HCT116 (cell line): ENCODE measurements at regions not wholly inside any gene's neighbourhood (a gene's known extent, or its start where the extent isn't known, plus 50 kb on each side); places are given as distances from the start of the nearest gene placed in this dataset.

Experiments used
- ATAC-seq: fragments of 200-7000 bp; cut with Tn5 transposase; 2 replicates; pipeline ENCODE4 v1.9.1; 2020; ENCODE audit warnings: mild to moderate bottlenecking, moderate library complexity
- BruUV-seq: library from RNA; stranded (reverse); fragments of 400-500 nt; replicated peaks from 2 replicates; lab custom pipeline; 2021; lab: Mats Ljungman, UMichigan
- CTCF ChIA-PET: fragments of 300-600 bp; sonication (Branson Sonifier 250); formaldehyde crosslinking; loops from one replicate; lab custom pipeline; 2021; ENCODE audit warnings: antibody characterized with exemption; lab: Charles Lee
- POLR2A ChIA-PET: fragments of 300-600, 350-600 bp; sonication (Branson Sonifier 250); formaldehyde crosslinking; loops from one replicate; lab custom pipeline; 2021; ENCODE audit warnings: antibody characterized with exemption; lab: Charles Lee
- RAD21 ChIA-PET, 2 experiments: fragments of 300-600 bp; sonication (Branson Sonifier 250); formaldehyde crosslinking; loops; one replicate each; lab custom pipeline; 2023; ENCODE audit warnings: low total read pairs in 2 of 2; ENCODE audit not compliant: uncharacterized antibody in 2 of 2, unreplicated experiment in 2 of 2, low non-redundant PET in 1 of 2; lab: Charles Lee
- DNase-seq: peaks from one replicate; pipeline ENCODE4 v3.0.0-alpha.2; 2010; ENCODE audit warnings: low read depth, low spot score
- H2AFZ ChIP-seq: fragments of 200-600 bp; shearing (Covaris generic), sonication (generic); 2 replicates; pipeline ENCODE4 v1.6.1; 2017; ENCODE audit warnings: low read depth, mixed run types, mixed read lengths, antibody characterized with exemption, low read length; ENCODE audit not compliant: poor library complexity, severe bottlenecking
- H3K27ac ChIP-seq: 2 replicates; pipeline ENCODE4 v1.5.1; 2012; ENCODE audit warnings: low read depth, low read length
- H3K27me3 ChIP-seq: fragments of 200-600 bp; sonication (generic); 2 replicates; pipeline ENCODE4 v1.6.1; 2016; ENCODE audit warnings: mixed run types, low read length, mixed read lengths; ENCODE audit not compliant: insufficient read depth
- H3K36me3 ChIP-seq, 2 experiments: fragments of 200-500 bp in 1 of 2; fragments of 200-600 bp in 1 of 2; sonication (Bioruptor generic) in 1 of 2; sonication (generic) in 1 of 2; 2 replicates each; pipeline versions ENCODE4 v1.5.1 to v1.6.1; 2014 to 2016; ENCODE audit warnings: low read length in 2 of 2, inconsistent platforms in 1 of 2, mixed read lengths in 1 of 2, mixed run types in 1 of 2; ENCODE audit not compliant: insufficient read depth in 2 of 2, control insufficient read depth in 1 of 2
- H3K4me1 ChIP-seq, 2 experiments: fragments of 200-600 bp in 1 of 2; sonication (generic) in 1 of 2; 2 replicates each; pipeline versions ENCODE4 v1.5.1 to v1.6.1; 2012 to 2017; ENCODE audit warnings: low read length in 2 of 2, inconsistent platforms in 1 of 2, mild to moderate bottlenecking in 1 of 2, mixed read lengths in 1 of 2, mixed run types in 1 of 2, moderate library complexity in 1 of 2; ENCODE audit not compliant: insufficient read depth in 2 of 2, control insufficient read depth in 1 of 2
- H3K4me2 ChIP-seq: fragments of 200-600 bp; sonication (generic); 2 replicates; pipeline ENCODE4 v1.6.1; 2017; ENCODE audit warnings: mixed run types, low read length, mixed read lengths
- H3K4me3 ChIP-seq, 2 experiments: fragments of 200-600 bp in 1 of 2; sonication (generic) in 1 of 2; replicated peaks in 1 of 2; 2 replicates each; pipeline ENCODE4 v1.5.1; 2011 to 2016; ENCODE audit warnings: low read length in 2 of 2, control low read depth in 1 of 2, low read depth in 1 of 2, mild to moderate bottlenecking in 1 of 2, mixed read lengths in 1 of 2, mixed run types in 1 of 2
- H3K79me2 ChIP-seq: fragments of 200-600 bp; sonication (generic); 2 replicates; pipeline ENCODE4 v1.6.1; 2017; ENCODE audit warnings: mild to moderate bottlenecking, mixed run types, low read length, moderate library complexity, mixed read lengths; ENCODE audit not compliant: insufficient read depth
- H3K9ac ChIP-seq: fragments of 200-600 bp; sonication (generic); 2 replicates; pipeline ENCODE4 v1.6.1; 2016; ENCODE audit warnings: low read length, mixed read lengths
- H3K9me2 ChIP-seq: fragments of 200-600 bp; sonication (generic), shearing (Covaris generic); 2 replicates; pipeline ENCODE4 v1.6.1; 2017; ENCODE audit warnings: mixed run types, mild to moderate bottlenecking, moderate library complexity; ENCODE audit not compliant: insufficient read depth
- H3K9me3 ChIP-seq, 2 experiments: fragments of 200-500 bp in 1 of 2; fragments of 200-600 bp in 1 of 2; sonication (Bioruptor generic) in 1 of 2; sonication (generic) in 1 of 2; 2 replicates each; pipeline ENCODE4 v1.6.1; 2014 to 2017; ENCODE audit warnings: low read length in 2 of 2, mixed read lengths in 2 of 2, inconsistent platforms in 1 of 2, low read depth in 1 of 2, mild to moderate bottlenecking in 1 of 2, mixed run types in 1 of 2, moderate library complexity in 1 of 2; ENCODE audit not compliant: control insufficient read depth in 1 of 2, insufficient read depth in 1 of 2
- H4K20me1 ChIP-seq: fragments of 200-600 bp; sonication (generic), shearing (Covaris generic); 2 replicates; pipeline ENCODE4 v1.6.1; 2017; ENCODE audit warnings: mixed run types, mild to moderate bottlenecking, moderate library complexity; ENCODE audit not compliant: insufficient read depth
- ATF3 ChIP-seq: IDR thresholded peaks from 2 replicates; pipeline ENCODE4 v1.6.1; 2012
- CTCF ChIP-seq, 3 experiments: fragments of 200-600 bp in 1 of 3; sonication (generic) in 1 of 3; IDR thresholded peaks in 2 of 3; conservative IDR thresholded peaks in 1 of 3; 2 replicates each; pipeline ENCODE4 v1.5.1; 2012 to 2017; ENCODE audit warnings: low read depth in 2 of 3, low read length in 2 of 3, antibody characterized with exemption in 1 of 3, borderline replicate concordance in 1 of 3, control low read depth in 1 of 3, mild to moderate bottlenecking in 1 of 3, mixed read lengths in 1 of 3, mixed run types in 1 of 3, moderate library complexity in 1 of 3; ENCODE audit not compliant: insufficient read depth in 1 of 3
- ELF1 ChIP-seq: IDR thresholded peaks from 2 replicates; pipeline ENCODE4 v1.6.1; 2012; ENCODE audit warnings: low read depth, borderline replicate concordance
- EZH2 ChIP-seq: fragments of 200-600 bp; sonication (generic); IDR thresholded peaks from 2 replicates; pipeline ENCODE4 v1.6.1; 2017; ENCODE audit warnings: antibody characterized with exemption, mixed run types
- FOSL1 ChIP-seq: IDR thresholded peaks from 2 replicates; pipeline ENCODE4 v1.6.1; 2012; ENCODE audit warnings: low read depth
- JUND ChIP-seq: IDR thresholded peaks from 2 replicates; pipeline ENCODE4 v1.6.1; 2012
- MAX ChIP-seq: IDR thresholded peaks from 2 replicates; pipeline ENCODE4 v1.6.1; 2012
- POLR2A ChIP-seq: IDR thresholded peaks from 2 replicates; pipeline ENCODE4 v1.7.0; 2011; ENCODE audit warnings: borderline replicate concordance; ENCODE audit not compliant: insufficient read depth, insufficient read length; ENCODE audit errors: extremely low read depth
- POLR2AphosphoS5 ChIP-seq: IDR thresholded peaks from 2 replicates; pipeline ENCODE4 v1.6.1; 2011; ENCODE audit warnings: mild to moderate bottlenecking, low read depth, low read length, moderate library complexity
- RAD21 ChIP-seq: IDR thresholded peaks from 2 replicates; pipeline ENCODE4 v1.6.1; 2012; ENCODE audit warnings: low read depth, mild to moderate bottlenecking
- REST ChIP-seq: IDR thresholded peaks from 2 replicates; pipeline ENCODE4 v1.6.1; 2012; ENCODE audit warnings: low read depth
- SIN3A ChIP-seq: IDR thresholded peaks from 2 replicates; pipeline ENCODE4 v1.6.1; 2012; ENCODE audit warnings: low read depth
- ZFX ChIP-seq: fragments of 450-650 bp; IDR thresholded peaks from 2 replicates; pipeline ENCODE4 v1.6.1; 2017
- intact Hi-C: fragments of 100-400 bp; cut with micrococcal nuclease; formaldehyde crosslinking; loops from 2 replicates; pipeline ENCODE4 v1.10.0; 2022

GRCh38 chr2:45137966-45138695 lies 128.9 kb upstream of the SIX2 start:
- no peaks in the 10 kb centered on the region for H3K9me3 ChIP-seq
- no peaks in the 10 kb centered on the region for H3K36me3 ChIP-seq
- ChIA-PET RAD21 (no interaction called here), CTCF (no interaction called here), POLR2A (no interaction called here)
- TF ChIP-seq JUND: no peak
- no peak for TF ChIP-seq EZH2
- TF ChIP-seq POLR2A: no peak
- no peaks in the 10 kb centered on the region for H3K4me1 ChIP-seq
- BruUV-seq: no TSS peak
- no peak overlapping the region for H3K4me3 ChIP-seq
- no peak for DNase-seq
- H3K27me3 ChIP-seq: peaks cover 6% of the 10 kb centered on the region; the same call in 1 of the 2 replicates
- no peak overlapping the region for H3K9ac ChIP-seq
- no peaks in the 10 kb centered on the region for H3K9me2 ChIP-seq
- H3K79me2 ChIP-seq: no peaks in the 10 kb centered on the region
- no peaks in the 10 kb centered on the region for H4K20me1 ChIP-seq
- H3K4me2 ChIP-seq: no peak overlapping the region
- H3K27ac ChIP-seq: no peak overlapping the region
- no peak for ATAC-seq
- H2AFZ ChIP-seq: no peak overlapping the region
- intact Hi-C loops: no loop called here

- peaks cover 6% of the 10 kb centered on the region; the same call in 1 of the 2 replicates for H3K27me3 ChIP-seq
- no peak overlapping the region for H3K4me2 ChIP-seq
- no peaks in the 10 kb centered on the region for H3K4me1 ChIP-seq
- DNase-seq: no peak
- no peak overlapping the region for H2AFZ ChIP-seq
- no peaks in the 10 kb centered on the region for H3K79me2 ChIP-seq
- intact Hi-C loops: no loop called here
- no peaks in the 10 kb centered on the region for H3K9me3 ChIP-seq
- H3K27ac ChIP-seq: no peak overlapping the region
- H3K36me3 ChIP-seq: no peaks in the 10 kb centered on the region
- CTCF ChIA-PET: no interaction called here
- POLR2A ChIA-PET: no interaction called here
- no peaks in the 10 kb centered on the region for H3K9me2 ChIP-seq
- BruUV-seq: no TSS peak
- RAD21 ChIA-PET: no interaction called here
- H3K4me3 ChIP-seq: no peak overlapping the region
- no peaks in the 10 kb centered on the region for H4K20me1 ChIP-seq
- ATAC-seq: no peak
- no peak overlapping the region for H3K9ac ChIP-seq
- TF ChIP-seq ATF3 (no peak), SIN3A (no peak), CTCF (IDR thresholded peaks at IDR 0.05 in 2 of 3, conservative IDR thresholded peaks at IDR 0.05 in 1 of 3; ENCODE audit: borderline replicate concordance in 1 of 3, insufficient read depth in 1 of 3, low read depth in 2 of 3, low read length in 2 of 3) (no peak), JUND (no peak), POLR2A (no peak), REST (no peak), ELF1 (no peak), FOSL1 (no peak), ZFX (no peak), EZH2 (no peak), MAX (no peak), POLR2AphosphoS5 (no peak), RAD21 (no peak)
Measured at GRCh38 chr2:45134726-45135125, 125.5 kb upstream of the SIX2 start.
